Frontal cortex (tissue), 3 donors: ENCODE measurements at regions not wholly inside any gene's neighbourhood (a gene's known extent, or its start where the extent isn't known, plus 50 kb on each side); places are given as distances from the start of the nearest gene placed in this dataset.
"Not testable (repeated sequence)": the region's sequence is repeated elsewhere in the genome, so short reads cannot be mapped to it uniquely, and the experiment has no call there.

Experiments used
- DNase-seq, 2 donors: peaks; one replicate each; pipeline ENCODE4 v3.0.0; 2012; ENCODE audit warnings: low spot score in 2 of 2
- FAIRE-seq: peaks from 2 replicates; lab custom pipeline; 2012; peaks lifted over from hg19 to GRCh38; lab: Jason Lieb, UNC
- donor health status: control.
- donor health status: control.
- donor health status: control.

DNA sequence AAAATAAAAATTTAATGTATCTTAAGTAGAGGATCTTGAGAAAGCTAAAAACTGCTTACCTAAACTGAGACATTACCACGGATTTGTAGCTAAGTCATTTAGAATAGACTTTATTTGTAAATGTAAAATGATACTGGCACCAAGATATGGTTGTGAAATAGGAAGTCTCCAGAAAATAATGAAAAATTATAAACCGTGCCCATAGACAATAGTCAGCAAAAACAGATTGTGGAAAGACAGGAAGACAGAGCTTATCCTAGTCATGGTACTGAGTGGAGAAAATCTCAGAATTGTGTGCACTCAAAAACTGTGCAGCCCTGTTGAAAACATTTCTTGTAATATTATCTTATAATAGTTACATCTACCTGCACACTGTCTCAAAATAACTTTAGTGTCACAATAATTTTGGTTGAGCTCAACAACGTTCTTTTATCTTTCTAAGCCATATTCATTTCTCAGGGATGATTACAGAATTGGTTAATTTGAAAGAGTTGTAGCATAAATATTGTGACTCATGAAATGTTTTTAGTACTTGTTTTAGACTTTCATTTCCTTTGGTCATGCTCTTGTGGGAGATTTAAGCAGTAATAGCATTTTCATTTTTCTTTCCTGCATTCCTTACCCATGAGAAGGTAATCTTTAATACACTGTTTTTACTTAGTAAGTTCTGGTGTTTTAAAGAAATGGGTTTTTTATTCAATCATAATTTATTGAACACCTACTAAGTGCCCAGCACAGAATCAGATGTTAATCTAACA is 174.5 kb downstream of the SOX4 start:
- FAIRE-seq = no peak
- no peak for DNase-seq

GRCh38 chr6:21769405-21769861 is 175.9 kb downstream of the SOX4 start:
- no peak for DNase-seq
- FAIRE-seq = no peak

DNA sequence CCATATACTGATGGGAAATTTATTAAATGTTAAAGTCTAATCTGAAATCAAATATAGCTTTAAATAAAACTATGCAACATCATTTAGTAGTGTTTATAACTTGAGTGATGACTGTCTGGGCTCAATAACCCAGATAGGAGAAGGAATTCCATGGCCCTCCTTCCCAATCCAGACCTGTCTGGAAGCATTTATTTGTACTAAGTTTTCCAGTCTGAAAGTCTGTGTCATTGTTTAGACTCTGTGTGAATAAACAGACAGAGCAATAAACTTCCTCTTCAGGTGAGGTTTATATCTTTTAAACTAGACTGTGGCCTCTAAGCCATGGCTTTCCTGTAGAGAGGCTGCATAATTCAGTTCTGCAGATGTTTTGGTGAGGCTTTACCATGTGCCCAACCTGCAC is 176.4 kb downstream of the SOX4 start:
- DNase-seq (no peak), FAIRE-seq (no peak)

DNA sequence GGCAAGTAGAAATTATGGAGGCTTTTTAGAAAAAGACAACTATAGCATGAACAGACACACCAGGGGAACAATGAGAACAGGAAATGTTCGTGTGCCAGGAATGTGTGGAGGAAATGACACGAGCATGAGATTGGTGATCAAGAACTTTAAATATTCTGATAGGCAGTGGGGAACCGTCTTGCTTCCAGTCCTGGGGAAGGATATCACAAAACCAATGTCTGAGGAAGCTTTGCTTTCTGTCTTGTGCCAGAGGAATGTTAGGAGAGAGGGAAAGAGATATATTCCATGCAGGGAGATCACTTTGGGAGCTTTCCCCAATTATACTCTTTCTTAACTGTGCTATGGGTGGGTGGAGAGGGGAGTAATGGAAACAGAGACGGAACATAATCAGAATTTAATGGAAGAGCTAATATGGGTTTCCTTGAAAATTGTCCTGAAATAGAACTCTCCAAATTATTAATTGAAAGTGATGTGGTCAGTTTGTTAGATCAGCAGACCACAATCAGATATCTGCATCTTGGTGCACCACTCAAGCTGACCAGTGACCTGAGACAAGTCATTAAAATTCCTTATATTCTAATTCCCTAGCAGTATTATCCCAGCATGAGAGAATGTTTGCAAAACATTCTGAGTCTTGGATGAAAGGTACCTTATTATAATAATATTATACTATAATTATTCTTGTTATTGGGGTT is 178.2 kb downstream of the SOX4 start:
- FAIRE-seq = no peak
- no peak for DNase-seq

DNA sequence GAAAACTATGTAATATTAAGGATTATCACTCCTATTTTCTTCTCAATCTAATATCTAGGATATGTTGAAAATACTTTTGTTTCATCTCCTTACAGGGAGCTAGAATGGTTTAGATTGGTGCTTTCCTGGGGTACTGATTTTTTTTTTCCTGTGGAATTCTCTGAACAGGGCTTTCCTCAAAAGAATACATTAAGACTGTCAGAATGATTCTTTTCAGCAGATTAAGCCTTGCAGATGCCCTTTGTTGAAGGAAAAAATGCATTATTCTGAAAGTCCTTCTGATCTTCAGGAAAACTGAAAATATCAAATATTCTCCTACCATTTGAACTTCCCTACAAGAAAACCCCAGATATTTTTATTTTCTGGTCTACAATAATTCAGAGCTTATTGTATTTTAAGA is 178.9 kb downstream of the SOX4 start:
- FAIRE-seq (no peak), DNase-seq (no peak)

DNA sequence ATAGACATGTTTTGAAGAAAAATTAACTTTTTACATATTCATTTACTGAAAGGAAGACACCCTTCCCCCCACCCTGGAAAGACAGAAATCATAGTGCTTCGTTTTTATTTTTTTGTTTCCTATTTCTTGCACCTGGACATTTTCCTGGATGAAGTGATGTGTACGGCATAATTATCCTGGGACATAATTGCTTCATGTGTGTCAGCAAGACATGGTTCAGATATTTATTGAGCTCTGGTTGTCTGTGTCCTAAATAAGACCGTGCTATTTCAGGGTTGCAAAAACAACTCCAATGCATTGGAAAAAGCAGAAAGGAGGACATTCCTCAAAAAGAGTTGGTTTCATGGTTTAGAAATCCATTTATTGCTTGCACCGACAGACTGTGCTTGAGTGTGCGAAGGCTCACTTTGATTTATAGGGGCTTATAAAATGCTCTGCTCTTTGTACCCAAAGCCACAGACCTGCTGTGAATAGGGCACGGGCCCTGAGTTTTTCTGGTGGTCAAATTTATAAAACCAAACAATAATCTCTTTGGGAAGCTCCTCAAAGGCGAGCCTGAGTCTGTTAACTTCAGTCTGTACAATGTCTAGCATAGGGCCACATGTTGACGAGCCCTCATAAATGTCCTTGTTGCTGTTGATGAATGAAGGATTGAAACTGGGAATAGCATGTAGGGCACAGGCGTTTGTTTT is 179.5 kb downstream of the SOX4 start:
- no peak for DNase-seq
- no peak for FAIRE-seq

GRCh38 chr6:21773576-21773968 is 180.0 kb downstream of the SOX4 start:
- DNase-seq = no peak
- FAIRE-seq = no peak

GRCh38 chr6:21777846-21778245 is 184.3 kb downstream of the SOX4 start:
- DNase-seq (no peak), FAIRE-seq (no peak)

DNA sequence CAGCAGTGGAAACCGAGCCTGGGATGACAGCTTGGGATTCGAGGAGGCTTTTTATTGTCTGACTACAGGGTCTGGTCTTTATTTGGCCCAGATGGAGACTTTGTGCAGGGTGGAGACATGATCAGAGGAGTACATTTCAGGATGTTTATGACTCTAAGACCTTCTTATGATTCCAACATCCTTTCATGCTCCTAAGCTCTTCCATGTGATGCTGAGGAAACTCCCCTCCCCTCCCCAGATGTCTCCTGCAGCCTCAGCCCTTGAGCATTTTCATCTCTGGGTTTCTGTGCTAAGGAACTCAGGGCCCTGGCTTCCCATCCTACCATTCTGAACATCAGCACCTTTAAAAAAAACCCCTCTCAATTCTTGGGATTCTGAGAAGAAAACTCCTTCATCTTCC is 186.6 kb downstream of the SOX4 start:
- DNase-seq (no peak), FAIRE-seq (no peak)

DNA sequence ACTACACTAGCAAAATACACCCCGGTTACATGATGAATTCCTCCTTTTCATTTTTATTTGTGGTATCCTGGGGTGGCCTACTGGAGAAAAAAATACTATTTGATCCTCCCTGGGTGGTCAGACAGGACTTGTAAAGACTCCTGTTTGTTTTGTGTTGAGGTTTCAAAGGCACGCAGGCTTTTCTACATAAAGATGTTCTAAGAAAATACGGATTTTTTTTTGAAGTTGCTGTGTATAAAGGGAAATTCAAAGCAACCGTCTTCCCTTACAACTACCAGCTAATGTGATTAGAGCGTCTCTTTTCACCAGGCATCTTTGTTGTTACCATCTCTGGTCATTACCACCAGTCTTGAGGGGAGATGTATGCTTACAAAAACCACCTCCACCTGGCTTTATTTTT is 187.1 kb downstream of the SOX4 start:
- DNase-seq = no peak
- FAIRE-seq = no peak

- FAIRE-seq (no peak), DNase-seq (no peak)
These were observed 187.6 kb downstream of the SOX4 start for GRCh38 chr6:21781128-21781527.

GRCh38 chr6:21785164-21785563 is 191.6 kb downstream of the SOX4 start:
- no peak for FAIRE-seq
- DNase-seq = no peak

DNA sequence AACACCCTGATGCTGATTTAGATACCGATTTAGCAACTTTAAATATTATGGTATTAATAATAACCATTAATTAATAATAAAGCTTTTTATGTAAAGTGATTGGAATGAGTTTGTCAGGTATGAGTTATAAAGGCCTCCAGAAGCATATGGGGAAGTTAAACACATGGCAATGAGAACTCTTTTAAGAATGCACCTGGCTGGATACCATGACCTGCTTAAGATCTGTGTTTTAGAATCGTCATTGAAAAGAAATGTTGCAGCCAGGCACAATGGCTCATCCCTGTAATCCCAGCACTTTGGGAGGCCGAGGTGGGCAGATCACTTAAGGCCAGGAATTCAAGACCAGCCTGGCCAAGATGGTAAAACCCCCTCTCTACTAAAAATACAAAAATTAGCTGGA is 197.5 kb downstream of the SOX4 start:
- FAIRE-seq (no peak), DNase-seq (no peak)

GRCh38 chr6:21791581-21791980 is 198.0 kb downstream of the SOX4 start:
- DNase-seq (no peak), FAIRE-seq (no peak)

GRCh38 chr6:21792177-21792576 is 198.6 kb downstream of the SOX4 start:
- FAIRE-seq = no peak
- DNase-seq = no peak

DNA sequence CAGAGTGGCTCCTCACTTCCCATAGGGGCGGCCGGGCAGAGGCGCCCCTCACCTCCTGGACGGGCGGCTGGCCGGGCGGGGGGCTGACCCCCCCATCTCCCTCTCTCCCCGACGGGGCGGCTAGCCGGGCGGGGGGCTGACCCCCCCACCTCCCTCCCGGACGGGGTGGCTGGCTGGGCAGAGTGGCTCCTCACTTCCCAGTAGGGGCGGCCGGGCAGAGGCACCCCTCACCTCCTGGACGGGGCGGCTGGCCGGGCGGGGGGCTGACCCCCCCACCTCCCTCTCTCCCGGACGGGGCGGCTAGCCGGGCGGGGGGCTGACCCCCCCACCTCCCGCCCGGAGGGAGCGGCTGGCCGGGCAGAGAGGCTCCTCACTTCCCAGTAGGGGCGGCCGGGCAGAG is 203.4 kb downstream of the SOX4 start:
- not testable (repeated sequence) for FAIRE-seq, DNase-seq

- no peak for DNase-seq
- FAIRE-seq = no peak
These were observed 204.9 kb downstream of the SOX4 start for GRCh38 chr6:21798468-21798867.

- FAIRE-seq = no peak
- no peak for DNase-seq
These were observed 206.8 kb downstream of the SOX4 start for GRCh38 chr6:21800330-21800729.

GRCh38 chr6:21800948-21801438 is 207.4 kb downstream of the SOX4 start:
- no peak for FAIRE-seq
- DNase-seq = no peak

DNA sequence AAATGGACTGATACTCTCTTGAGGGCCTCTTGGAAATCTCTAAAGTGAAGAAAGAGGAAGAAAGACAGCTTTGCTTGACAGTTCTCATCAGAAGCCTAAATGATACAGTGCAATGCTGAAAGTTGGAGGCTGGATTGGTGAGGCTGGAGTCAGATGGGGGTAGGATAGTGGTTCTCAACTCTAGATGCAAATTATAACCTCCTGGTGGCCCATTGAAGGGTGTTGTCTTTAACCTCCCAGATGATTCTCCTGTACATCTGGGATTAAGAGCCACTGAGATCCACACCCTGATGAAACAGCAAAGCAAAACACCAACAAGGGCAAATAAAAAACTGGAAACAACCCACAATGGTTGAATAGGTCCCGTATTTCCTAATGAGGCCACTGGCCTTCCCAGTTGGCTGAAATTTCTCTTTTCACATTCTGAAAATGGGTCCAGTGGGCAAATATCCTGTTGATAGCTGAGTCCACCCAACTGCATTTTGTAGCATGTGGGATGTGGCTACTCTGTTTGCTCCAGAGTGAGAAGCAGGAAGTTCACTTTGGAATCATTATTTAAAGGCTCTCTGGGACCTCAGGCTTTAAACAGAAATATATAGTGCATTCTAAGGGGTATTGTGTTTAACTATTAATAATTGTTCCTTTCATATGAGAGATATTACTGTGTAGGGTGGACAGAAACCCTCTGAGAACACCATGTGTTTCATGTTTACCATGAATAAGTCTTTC is 208.1 kb downstream of the SOX4 start:
- no peak for FAIRE-seq

More for the DNA sequence above, 208.1 kb downstream of the SOX4 start:
- DNase-seq = no peak
